GM12873 (cell line): ENCODE measurements at regions not wholly inside any gene's neighbourhood (a gene's known extent, or its start where the extent isn't known, plus 50 kb on each side); places are given as distances from the start of the nearest gene placed in this dataset.

Source experiments
- CTCF ChIP-seq: IDR thresholded peaks from 2 replicates; pipeline ENCODE4 v1.5.1; 2012; ENCODE audit warnings: low read depth, mild to moderate bottlenecking, moderate library complexity, low read length, control low read depth; ENCODE audit not compliant: insufficient read depth; ENCODE audit errors: missing control alignments

- no peak for TF ChIP-seq CTCF
Measured at GRCh38 chr2:5908071-5908470, 215.9 kb downstream of the SOX11 start.

DNA sequence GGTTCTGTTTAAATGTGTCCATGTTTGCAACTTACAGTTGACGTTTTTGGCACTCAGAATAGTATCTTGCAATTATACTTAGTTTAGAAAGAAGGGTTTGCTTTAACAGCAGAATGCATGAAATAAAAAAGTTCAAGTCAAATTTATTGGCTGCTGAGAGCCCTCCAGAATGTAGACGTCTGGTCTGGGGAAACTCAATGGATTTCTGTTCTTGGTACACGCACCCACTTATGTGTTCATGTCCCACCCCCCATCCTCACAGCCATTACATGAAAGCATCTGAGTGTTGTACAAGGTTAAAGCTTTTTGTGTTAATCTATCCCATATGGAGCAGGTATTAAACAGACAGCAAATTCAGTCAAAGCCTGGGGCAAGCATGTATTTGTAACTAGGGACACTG is 219.5 kb downstream of the SOX11 start:
- TF ChIP-seq CTCF: no peak

DNA sequence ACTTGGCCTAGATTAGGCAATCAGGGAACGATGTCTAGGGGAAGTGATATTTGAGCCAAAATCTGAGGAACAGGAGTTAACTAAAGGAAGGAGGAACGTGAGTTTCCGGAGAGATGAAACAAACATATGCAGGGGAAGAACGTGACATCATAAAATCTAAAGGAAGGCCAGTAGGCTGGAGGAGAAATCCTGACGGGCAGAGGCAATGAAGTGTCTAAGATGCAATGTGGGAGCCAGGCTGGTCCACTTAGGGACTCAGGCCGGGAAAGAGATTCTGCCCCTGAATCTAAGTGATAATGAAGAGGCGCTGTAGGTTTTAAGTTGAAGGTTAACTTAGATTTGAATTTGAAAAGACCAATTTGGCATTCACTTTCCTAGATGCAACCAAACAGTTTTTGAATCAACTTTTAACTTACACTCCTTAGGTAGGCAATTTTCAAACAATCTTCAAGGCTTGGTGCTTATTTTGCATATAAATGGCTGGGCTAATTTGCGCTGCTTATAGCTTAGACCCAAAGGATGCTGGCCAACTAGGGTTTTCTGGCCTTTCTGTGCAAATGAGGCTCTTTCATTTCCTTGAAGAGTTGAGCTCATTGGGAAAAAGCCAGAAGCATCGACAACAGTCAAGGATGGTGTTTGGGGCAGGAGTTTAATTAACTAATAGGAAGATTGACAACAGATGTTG is 221.7 kb downstream of the SOX11 start:
- TF ChIP-seq CTCF: no peak

DNA sequence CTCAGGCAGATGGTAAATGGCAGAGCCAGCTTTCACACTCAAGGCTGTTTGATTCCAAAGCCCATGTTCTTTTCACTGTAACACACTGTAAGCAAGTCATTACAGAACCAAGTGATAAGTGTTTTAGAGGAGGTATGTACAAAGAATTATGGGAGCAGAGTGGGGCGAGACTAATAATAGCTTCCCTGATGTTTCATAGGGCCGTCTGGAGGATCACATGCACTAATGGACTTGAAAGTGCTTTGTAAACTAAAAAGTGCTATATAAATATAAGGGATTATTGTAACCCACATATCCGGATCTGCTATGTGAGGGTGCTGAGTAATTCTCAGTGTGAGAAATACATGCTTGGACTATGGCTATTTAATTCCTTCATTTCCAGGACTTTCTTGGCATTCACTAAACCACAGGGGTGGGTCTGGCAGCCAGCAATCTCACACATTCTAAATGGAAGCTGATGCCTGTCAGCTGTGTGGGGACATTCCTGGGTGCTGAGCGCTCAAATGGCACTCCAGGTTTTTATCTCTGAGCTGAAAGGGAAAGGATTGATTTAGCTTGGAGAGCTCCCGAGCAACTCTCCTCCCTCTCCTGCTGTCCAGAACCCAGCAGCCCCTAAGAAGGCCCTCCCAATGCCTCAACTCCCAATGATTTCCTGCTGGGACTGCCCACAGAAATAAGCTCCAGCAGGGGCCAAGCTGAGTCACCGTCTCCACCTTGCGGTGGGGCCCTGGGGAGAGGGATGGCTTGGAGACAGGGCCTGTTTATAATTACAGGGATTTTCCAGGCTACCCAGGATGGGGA is 222.8 kb downstream of the SOX11 start:
- TF ChIP-seq CTCF: no peak

DNA sequence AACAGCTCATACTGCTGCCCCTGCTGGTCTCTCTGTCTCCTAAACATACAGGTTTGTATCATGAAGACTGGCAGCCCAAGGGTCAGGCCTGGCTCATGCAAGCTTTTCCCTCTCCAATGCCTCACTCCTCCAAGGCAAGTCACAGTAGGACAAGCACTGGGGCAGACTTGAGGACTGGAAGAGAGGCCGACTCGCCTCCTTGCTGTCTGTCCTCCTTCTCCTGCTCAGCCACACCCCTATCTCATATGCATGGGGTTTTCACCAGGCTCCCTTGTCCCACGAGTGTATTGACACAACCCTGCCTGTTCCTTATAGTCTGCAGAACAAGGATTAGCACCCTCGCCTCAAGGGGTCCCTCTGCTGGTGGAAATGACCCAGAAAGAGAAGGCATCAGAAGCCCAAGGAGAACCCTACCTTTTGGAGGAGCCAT is 223.7 kb downstream of the SOX11 start:
- peak; percentile 62 for TF ChIP-seq CTCF

- TF ChIP-seq CTCF: no peak
Measured at GRCh38 chr2:5921081-5921642, 229.0 kb downstream of the SOX11 start.
